Natural killer cell treated with Interleukin-12 subunit alpha and Interleukin-12 subunit beta and Interleukin-15 and Interleukin-18, amount 100 ng/mL, for 72 hours (primary cell): ENCODE measurements at regions not wholly inside any gene's neighbourhood (a gene's known extent, or its start where the extent isn't known, plus 50 kb on each side); places are given as distances from the start of the nearest gene placed in this dataset.

Experiments used
- ATAC-seq, 2 donors: fragments of 150-1000 bp; cut with Tn5 transposase in 1 of 2; sonication (Bioruptor Pico), chemical (Tn5 transposase) in 1 of 2; 2 replicates each; pipeline ENCODE4 v1.10.0; 2021
- DNase-seq: peaks from one replicate; pipeline ENCODE4 v3.0.0; 2022; ENCODE audit warnings: low spot score
- H3K27ac Mint-ChIP-seq, 2 donors: 1 replicate in 1 of 2; 2 replicates in 1 of 2; pipeline ENCODE4 v1.8.0; 2022; ENCODE audit warnings: mixed read lengths in 2 of 2, mild to moderate bottlenecking in 1 of 2, moderate library complexity in 1 of 2
- H3K27me3 Mint-ChIP-seq, 2 donors: 1 replicate in 1 of 2; 2 replicates in 1 of 2; pipeline ENCODE4 v1.8.0; 2022; ENCODE audit warnings: mixed read lengths in 2 of 2
- H3K36me3 Mint-ChIP-seq: one replicate; pipeline ENCODE4 v1.8.0; 2022; ENCODE audit warnings: mixed read lengths
- H3K4me1 Mint-ChIP-seq, 2 donors: 1 replicate in 1 of 2; 2 replicates in 1 of 2; pipeline ENCODE4 v1.8.0; 2022; ENCODE audit warnings: low read depth in 2 of 2, mixed read lengths in 2 of 2, mild to moderate bottlenecking in 1 of 2
- H3K4me3 Mint-ChIP-seq: one replicate; pipeline ENCODE4 v1.8.0; 2022; ENCODE audit warnings: mixed read lengths
- H3K9me3 Mint-ChIP-seq: 2 replicates; pipeline ENCODE4 v1.8.0; 2022; ENCODE audit warnings: mixed read lengths

- no peaks in the 10 kb centered on the region for H3K4me1 Mint-ChIP-seq
- DNase-seq (no peak), ATAC-seq (no peak)
- no peak overlapping the region for H3K4me3 Mint-ChIP-seq
- peaks cover 0 to 14% of the 10 kb centered on the region in 2 donors for H3K27me3 Mint-ChIP-seq
- no peaks in the 10 kb centered on the region for H3K36me3 Mint-ChIP-seq
- H3K27ac Mint-ChIP-seq, result no peak overlapping the region
- H3K9me3 Mint-ChIP-seq, result no peaks in the 10 kb centered on the region
Observed at GRCh38 chr3:14252321-14253021, 73.9 kb downstream of the LSM3 start.

- Mint-ChIP-seq H3K27ac (no peak overlapping the region), H3K27me3 (peaks cover 0 to 14% of the 10 kb centered on the region in 2 donors), H3K4me1 (no peaks in the 10 kb centered on the region), H3K4me3 (no peak overlapping the region), H3K36me3 (no peaks in the 10 kb centered on the region), H3K9me3 (no peaks in the 10 kb centered on the region)
- no peak for DNase-seq
- ATAC-seq, result peak in 1 of 2 donors; percentile 37
Observed at GRCh38 chr3:14253022-14253706, 74.5 kb downstream of the LSM3 start.

- no peak overlapping the region for H3K4me3 Mint-ChIP-seq
Observed at GRCh38 chr3:14253707-14254382, 75.2 kb downstream of the LSM3 start.

GRCh38 chr3:14254812-14255702 lies 76.4 kb downstream of the LSM3 start:
- ATAC-seq (peak in 1 of 2 donors; percentile 31), DNase-seq (no peak)
- H3K27me3 Mint-ChIP-seq, result peaks cover 0 to 14% of the 10 kb centered on the region in 2 donors
- no peaks in the 10 kb centered on the region for H3K9me3 Mint-ChIP-seq
- H3K4me1 Mint-ChIP-seq, result no peaks in the 10 kb centered on the region
- no peak overlapping the region for H3K27ac Mint-ChIP-seq
- no peaks in the 10 kb centered on the region for H3K36me3 Mint-ChIP-seq
- no peak overlapping the region for H3K4me3 Mint-ChIP-seq

More at GRCh38 chr3:14253707-14254382, 75.2 kb downstream of the LSM3 start:
- no peaks in the 10 kb centered on the region for H3K9me3 Mint-ChIP-seq
- H3K36me3 Mint-ChIP-seq, result no peaks in the 10 kb centered on the region
- peaks cover 0 to 14% of the 10 kb centered on the region in 2 donors for H3K27me3 Mint-ChIP-seq
- no peaks in the 10 kb centered on the region for H3K4me1 Mint-ChIP-seq
- H3K27ac Mint-ChIP-seq, result no peak overlapping the region
- no peak for DNase-seq
- ATAC-seq, result no peak

GRCh38 chr3:14256046-14256445 lies 77.4 kb downstream of the LSM3 start:
- no peak for ATAC-seq
- Mint-ChIP-seq H3K4me1 (no peaks in the 10 kb centered on the region), H3K9me3 (no peaks in the 10 kb centered on the region), H3K27ac (no peak overlapping the region), H3K27me3 (peaks cover 0 to 14% of the 10 kb centered on the region in 2 donors), H3K4me3 (no peak overlapping the region), H3K36me3 (no peaks in the 10 kb centered on the region)
- no peak for DNase-seq

GRCh38 chr3:14256561-14257342 lies 78.1 kb downstream of the LSM3 start:
- no peak overlapping the region for H3K27ac Mint-ChIP-seq
- ATAC-seq (peak in 1 of 2 donors; percentile 26), DNase-seq (no peak)
- peaks cover 0 to 14% of the 10 kb centered on the region in 2 donors for H3K27me3 Mint-ChIP-seq
- no peaks in the 10 kb centered on the region for H3K9me3 Mint-ChIP-seq
- no peaks in the 10 kb centered on the region for H3K4me1 Mint-ChIP-seq
- H3K36me3 Mint-ChIP-seq, result no peaks in the 10 kb centered on the region
- no peak overlapping the region for H3K4me3 Mint-ChIP-seq

GRCh38 chr3:14258906-14259904 lies 80.6 kb downstream of the LSM3 start:
- DNase-seq, result no peak
- no peak overlapping the region for H3K27ac Mint-ChIP-seq
- peaks cover 2 to 30% of the 10 kb centered on the region in 2 donors for H3K27me3 Mint-ChIP-seq
- H3K36me3 Mint-ChIP-seq, result no peaks in the 10 kb centered on the region
- H3K4me3 Mint-ChIP-seq, result no peak overlapping the region
- no peak for ATAC-seq
- no peaks in the 10 kb centered on the region for H3K4me1 Mint-ChIP-seq
- no peaks in the 10 kb centered on the region for H3K9me3 Mint-ChIP-seq

- DNase-seq (no peak), ATAC-seq (no peak)
- no peaks in the 10 kb centered on the region for H3K9me3 Mint-ChIP-seq
- H3K27ac Mint-ChIP-seq, result no peak overlapping the region
- peaks cover 2 to 17% of the 10 kb centered on the region in 2 donors for H3K27me3 Mint-ChIP-seq
- H3K4me1 Mint-ChIP-seq, result no peaks in the 10 kb centered on the region
- no peaks in the 10 kb centered on the region for H3K36me3 Mint-ChIP-seq
- no peak overlapping the region for H3K4me3 Mint-ChIP-seq
Observed at GRCh38 chr3:14260463-14260862, 81.8 kb downstream of the LSM3 start.

GRCh38 chr3:14261229-14261628 lies 82.6 kb downstream of the LSM3 start:
- H3K9me3 Mint-ChIP-seq, result no peaks in the 10 kb centered on the region
- no peak overlapping the region for H3K27ac Mint-ChIP-seq
- peaks cover 2 to 17% of the 10 kb centered on the region in 2 donors for H3K27me3 Mint-ChIP-seq
- ATAC-seq, result peak; percentile 63 to 70
- no peaks in the 10 kb centered on the region for H3K36me3 Mint-ChIP-seq
- peak; percentile 77 for DNase-seq
- no peaks in the 10 kb centered on the region for H3K4me1 Mint-ChIP-seq
- no peak overlapping the region for H3K4me3 Mint-ChIP-seq

- Mint-ChIP-seq H3K4me1 (no peaks in the 10 kb centered on the region), H3K36me3 (no peaks in the 10 kb centered on the region), H3K9me3 (no peaks in the 10 kb centered on the region), H3K4me3 (no peak overlapping the region), H3K27ac (no peak overlapping the region), H3K27me3 (peaks cover 2 to 17% of the 10 kb centered on the region in 2 donors)
- DNase-seq, result no peak
- ATAC-seq, result no peak
Observed at GRCh38 chr3:14262212-14262611, 83.6 kb downstream of the LSM3 start.

- Mint-ChIP-seq H3K27ac (no peak overlapping the region), H3K4me1 (no peaks in the 10 kb centered on the region), H3K4me3 (no peak overlapping the region), H3K27me3 (peaks cover 5 to 17% of the 10 kb centered on the region in 2 donors), H3K9me3 (no peaks in the 10 kb centered on the region), H3K36me3 (no peaks in the 10 kb centered on the region)
- DNase-seq (no peak), ATAC-seq (no peak)
Observed at GRCh38 chr3:14262867-14263266, 84.2 kb downstream of the LSM3 start.
